GM13976 (cell line): ENCODE measurements at regions not wholly inside any gene's neighbourhood (a gene's known extent, or its start where the extent isn't known, plus 50 kb on each side); places are given as distances from the start of the nearest gene placed in this dataset.
"Not testable (repeated sequence)": the region's sequence is repeated elsewhere in the genome, so short reads cannot be mapped to it uniquely, and the experiment has no call there.

Experiments
- DNase-seq: peaks from one replicate; pipeline ENCODE4 v3.0.0; 2012; ENCODE audit warnings: low spot score
- in situ Hi-C: fragments of 300-500 bp; cut with MboI; formaldehyde crosslinking; loops from one replicate; pipeline ENCODE4 v1.12.0; 2022; ENCODE audit warnings: low sequenced_read_pairs, mixed read lengths, inconsistent platforms; ENCODE audit not compliant: unreplicated experiment
- TF ChIP-seq, protein P1 (sequence below): IDR thresholded peaks from 2 replicates; pipeline ENCODE4 v1.5.1; 2012; ENCODE audit warnings: borderline replicate concordance, mild to moderate bottlenecking; ENCODE audit not compliant: insufficient read depth; ENCODE audit errors: extremely low read depth, missing control alignments, control extremely low read depth

DNA sequence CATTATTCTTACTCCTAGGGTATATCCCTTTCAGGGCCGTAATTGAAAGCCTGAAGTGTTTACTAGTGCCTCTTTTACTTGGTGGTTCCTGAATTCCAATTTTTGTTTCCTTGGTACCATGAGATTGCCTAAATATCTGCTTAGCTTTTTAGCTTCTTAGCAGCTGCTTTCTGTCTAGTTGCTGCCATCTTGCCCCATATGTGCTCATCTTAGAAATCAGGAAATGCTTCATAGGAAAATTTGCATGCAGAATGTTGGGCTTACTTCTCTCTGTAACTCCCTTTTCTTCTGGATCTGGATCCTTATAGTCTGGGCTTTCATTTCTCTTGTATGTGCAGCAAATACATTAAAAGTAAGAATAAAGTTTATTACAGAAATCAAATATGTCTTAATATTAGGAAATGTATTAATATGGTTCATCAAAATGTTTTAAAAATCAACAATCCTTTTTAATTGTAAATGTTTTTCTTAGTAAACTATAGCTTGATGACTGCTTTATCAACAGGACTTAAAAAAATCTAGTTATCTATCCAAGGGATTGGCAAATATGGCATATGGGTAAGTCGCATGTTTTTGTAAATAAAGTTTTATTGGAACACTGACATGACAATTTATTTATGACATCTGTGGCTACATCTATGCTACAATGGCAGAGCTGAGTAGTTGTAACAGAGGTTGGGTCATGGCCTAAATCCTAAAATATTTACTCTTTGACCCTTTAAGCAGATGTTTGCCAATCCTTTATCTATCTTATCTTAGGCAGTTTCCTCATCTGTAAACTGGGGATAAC lies 73.5 kb upstream of the CDK6 start:
- in situ Hi-C loops, result no loop called here
- DNase-seq, result no peak
- TF ChIP-seq, protein P1, sequence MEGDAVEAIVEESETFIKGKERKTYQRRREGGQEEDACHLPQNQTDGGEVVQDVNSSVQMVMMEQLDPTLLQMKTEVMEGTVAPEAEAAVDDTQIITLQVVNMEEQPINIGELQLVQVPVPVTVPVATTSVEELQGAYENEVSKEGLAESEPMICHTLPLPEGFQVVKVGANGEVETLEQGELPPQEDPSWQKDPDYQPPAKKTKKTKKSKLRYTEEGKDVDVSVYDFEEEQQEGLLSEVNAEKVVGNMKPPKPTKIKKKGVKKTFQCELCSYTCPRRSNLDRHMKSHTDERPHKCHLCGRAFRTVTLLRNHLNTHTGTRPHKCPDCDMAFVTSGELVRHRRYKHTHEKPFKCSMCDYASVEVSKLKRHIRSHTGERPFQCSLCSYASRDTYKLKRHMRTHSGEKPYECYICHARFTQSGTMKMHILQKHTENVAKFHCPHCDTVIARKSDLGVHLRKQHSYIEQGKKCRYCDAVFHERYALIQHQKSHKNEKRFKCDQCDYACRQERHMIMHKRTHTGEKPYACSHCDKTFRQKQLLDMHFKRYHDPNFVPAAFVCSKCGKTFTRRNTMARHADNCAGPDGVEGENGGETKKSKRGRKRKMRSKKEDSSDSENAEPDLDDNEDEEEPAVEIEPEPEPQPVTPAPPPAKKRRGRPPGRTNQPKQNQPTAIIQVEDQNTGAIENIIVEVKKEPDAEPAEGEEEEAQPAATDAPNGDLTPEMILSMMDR, result no peak

DNA sequence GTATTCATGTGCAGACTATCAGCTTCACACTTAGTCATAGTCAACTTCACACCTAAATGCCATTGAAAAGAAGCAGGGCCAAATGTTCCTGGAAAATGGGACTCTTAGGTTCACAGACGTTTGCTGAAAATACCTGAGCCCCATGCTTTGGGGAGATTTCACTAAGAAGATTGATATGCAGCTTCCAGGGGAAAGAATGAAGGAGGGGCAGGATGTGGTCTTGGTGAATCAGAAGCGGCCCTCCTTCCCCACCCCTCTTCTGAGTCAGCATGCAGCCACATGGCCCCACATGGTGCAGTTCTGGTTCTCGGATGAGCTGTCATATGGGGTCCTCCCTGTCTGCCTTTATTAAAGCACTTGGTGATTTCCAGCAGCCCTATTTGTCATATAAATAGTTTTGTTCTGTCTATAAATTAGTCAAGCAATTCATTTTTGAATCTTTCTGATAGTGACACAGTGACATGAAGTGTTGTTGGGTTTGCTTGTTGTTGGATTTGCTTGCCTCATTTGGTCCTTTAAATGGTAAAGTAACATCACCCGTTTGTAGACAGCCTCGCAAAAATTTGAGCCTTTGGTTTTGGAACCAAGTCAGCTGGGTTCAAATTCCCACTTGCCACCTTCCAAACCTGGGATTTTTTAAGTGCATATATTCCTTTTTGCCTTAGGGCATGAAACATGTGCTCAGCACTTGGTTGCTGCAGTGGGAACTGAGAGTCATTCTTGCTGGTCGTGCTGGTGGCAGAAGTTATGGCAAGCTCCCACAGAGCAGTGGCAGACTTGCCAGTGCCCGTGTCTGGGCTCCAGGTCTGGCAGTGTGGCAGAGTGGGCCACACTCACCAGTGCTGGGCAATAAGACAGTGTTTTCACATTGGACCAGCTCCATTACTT lies 68.1 kb upstream of the CDK6 start:
- peak; percentile 61 for DNase-seq
- in situ Hi-C loops, result no loop called here
- TF ChIP-seq, protein P1, result no peak

- no peak for DNase-seq
- TF ChIP-seq, protein P1, result no peak
- in situ Hi-C loops, result no loop called here
These were observed 62.4 kb upstream of the CDK6 start for GRCh38 chr7:92898798-92899197.

GRCh38 chr7:92894857-92895256 lies 58.5 kb upstream of the CDK6 start:
- in situ Hi-C loops, DNase-seq: not testable (repeated sequence)

DNA sequence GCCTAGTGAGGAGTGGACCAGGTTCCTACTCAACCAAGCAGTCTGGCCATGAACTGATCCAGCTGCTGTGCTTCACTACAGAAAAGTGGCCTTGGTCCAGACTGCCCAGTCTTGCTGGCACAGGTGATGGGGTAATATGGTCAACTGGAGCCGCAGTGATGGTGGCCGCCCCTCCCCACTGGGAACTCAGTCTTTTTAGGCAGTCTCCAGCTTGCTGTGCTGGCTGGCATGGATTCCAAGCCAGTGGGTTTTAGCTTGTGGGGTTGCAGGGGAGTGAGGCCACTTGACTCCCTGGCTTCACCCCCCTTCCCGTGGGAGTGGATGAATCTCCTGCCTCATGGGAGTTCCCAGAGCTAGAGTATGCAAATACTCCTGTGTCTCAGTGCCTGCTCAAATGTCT lies 52.7 kb upstream of the CDK6 start:
- in situ Hi-C loops, result no loop called here
- TF ChIP-seq, protein P1, result no peak
- no peak for DNase-seq
